RPMI7951 (cell line): ENCODE measurements at regions not wholly inside any gene's neighbourhood (a gene's known extent, or its start where the extent isn't known, plus 50 kb on each side); places are given as distances from the start of the nearest gene placed in this dataset.

Experiments used
- DNase-seq: peaks from one replicate; pipeline ENCODE4 v3.0.0-alpha.2; 2012; ENCODE audit warnings: low read depth

DNA sequence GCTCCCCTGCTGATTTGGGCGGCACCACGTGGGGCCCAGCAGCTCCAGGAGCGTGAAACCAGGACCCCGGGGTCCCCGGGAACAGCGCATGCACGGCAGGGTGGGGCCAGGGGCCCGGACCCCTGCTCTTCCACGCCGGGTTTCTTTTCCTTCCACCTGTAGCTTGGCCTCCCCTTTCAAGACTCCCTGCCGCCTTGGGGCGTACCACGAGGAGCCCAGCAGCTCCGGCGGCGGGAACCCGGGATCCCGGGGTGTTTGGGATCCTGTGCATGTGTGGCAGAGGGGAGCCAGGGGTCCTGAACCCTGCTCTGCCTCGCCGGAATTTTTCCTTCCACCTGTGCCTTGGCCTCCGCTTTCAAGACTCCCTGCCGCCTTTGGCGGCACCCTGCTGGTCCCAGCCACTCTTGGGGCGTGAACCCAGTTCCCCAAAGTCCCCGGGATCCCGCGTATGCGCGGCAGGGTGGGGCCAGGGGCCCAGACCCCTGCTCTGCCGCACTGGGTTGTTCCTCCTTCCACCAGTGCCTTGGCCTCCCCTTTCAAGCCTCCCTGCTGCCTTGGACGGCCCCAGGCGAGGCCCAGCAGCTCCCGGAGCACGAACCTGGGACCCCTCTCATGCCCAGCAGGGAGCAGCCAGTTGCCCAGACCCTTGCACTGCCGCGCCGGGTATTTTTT is 322.7 kb downstream of the ALG10 start:
- DNase-seq, result no peak

GRCh38 chr12:34345801-34346200 is 323.5 kb downstream of the ALG10 start:
- DNase-seq, result no peak

DNA sequence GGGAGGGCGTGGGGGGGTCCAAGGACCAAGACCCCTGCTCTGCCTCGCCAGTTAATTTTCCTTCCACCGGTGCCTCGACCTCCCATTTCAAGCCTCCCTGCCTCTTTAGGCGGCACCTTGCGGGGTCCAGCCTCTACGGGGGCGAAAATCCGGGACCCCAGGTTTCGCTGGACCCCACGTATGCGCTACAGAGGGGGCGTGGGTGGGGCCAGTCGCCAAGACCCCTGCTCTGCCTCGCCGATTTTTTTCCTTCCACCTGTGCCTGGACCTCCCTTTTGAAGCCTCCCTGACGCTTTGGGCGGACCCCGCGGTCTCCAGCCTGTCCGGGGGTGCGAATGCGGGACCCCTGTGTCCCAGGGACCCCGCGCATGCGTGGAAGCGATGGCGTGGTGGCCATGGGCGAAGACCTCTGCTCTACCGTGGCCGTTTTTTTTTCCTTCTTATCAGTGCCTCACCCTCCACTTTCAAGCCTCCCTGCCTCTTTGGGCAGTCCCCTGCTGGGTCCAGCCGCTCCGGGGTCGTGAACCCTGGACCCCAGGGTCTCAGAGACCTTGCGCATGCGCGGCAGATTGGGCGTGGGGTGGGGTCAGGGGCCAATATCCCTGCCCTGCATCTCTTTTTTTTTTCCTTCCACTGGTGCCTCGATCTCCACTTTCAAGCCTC is 324.2 kb downstream of the ALG10 start:
- no peak for DNase-seq

- no peak for DNase-seq
Observed at GRCh38 chr12:34347367-34347766, 325.1 kb downstream of the ALG10 start.

DNA sequence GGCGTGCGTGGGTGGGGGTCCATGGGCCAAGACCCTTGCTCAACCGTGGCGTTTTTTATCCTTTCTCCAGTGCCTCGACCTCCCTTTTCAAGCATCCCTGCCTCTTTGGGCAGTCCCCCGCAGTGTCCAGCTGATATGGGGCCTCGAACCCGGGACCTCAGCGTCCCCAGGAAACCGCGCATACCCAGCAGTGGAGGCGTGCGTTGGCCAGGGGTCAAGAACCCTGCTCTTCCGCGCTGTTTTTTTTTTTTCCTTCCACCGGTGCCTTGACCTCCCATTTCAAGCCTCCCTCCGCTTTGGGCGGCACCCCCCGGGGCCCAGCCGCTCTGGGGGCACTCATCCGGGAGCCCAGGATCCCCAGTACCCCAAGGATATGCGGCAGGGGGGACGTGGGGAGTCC is 325.8 kb downstream of the ALG10 start:
- DNase-seq, result no peak

GRCh38 chr12:34348836-34349672 is 326.8 kb downstream of the ALG10 start:
- no peak for DNase-seq

GRCh38 chr12:34349673-34349961 is 327.3 kb downstream of the ALG10 start:
- no peak for DNase-seq

DNA sequence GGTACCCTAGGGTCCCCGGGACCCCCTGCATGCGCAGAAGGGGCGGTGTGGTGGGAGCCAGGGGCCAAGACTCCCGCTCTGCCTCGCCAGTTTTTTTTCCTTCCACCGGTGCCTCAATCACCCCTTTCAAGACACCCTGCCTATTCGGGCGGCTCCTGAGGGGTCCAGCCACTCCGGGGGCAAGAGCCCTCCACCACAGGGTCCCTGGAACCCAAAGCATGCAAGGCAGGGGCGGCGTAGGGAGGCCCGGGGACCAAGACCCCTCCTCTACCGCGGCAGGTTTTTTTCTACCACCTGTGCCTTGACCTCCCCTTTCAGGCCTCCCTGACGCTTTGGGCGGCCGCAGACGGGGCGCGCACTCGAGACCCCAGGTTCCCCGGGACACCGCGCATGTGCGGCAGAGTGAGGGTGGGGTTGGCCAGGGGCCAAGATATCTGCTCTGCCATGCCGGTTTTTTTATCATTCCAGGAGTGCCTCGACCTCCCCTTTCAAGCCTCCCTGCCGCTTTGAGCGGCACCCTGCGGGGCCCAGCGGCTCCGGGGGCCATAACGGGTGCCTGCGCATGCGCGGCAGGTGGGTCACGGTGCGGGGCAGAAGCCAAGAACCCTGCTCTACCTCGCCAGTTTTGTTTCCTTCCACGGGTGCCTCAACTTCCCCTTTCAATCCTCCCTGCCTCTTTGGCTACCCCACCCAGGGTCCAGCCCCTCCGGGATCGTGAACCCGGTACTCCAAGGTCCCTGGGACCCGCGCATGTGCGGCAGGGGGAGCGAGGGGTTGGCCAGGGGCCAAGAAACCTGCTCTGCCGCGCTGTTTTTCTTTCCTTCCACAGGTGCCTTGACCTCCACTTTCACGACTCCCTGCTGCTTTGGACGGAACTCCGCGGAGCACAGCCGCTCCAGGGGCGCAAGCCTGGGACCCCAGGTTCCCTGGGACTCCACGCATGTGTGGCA is 328.1 kb downstream of the ALG10 start:
- DNase-seq, result no peak

- DNase-seq, result no peak
Observed at GRCh38 chr12:34352098-34352497, 329.8 kb downstream of the ALG10 start.

DNA sequence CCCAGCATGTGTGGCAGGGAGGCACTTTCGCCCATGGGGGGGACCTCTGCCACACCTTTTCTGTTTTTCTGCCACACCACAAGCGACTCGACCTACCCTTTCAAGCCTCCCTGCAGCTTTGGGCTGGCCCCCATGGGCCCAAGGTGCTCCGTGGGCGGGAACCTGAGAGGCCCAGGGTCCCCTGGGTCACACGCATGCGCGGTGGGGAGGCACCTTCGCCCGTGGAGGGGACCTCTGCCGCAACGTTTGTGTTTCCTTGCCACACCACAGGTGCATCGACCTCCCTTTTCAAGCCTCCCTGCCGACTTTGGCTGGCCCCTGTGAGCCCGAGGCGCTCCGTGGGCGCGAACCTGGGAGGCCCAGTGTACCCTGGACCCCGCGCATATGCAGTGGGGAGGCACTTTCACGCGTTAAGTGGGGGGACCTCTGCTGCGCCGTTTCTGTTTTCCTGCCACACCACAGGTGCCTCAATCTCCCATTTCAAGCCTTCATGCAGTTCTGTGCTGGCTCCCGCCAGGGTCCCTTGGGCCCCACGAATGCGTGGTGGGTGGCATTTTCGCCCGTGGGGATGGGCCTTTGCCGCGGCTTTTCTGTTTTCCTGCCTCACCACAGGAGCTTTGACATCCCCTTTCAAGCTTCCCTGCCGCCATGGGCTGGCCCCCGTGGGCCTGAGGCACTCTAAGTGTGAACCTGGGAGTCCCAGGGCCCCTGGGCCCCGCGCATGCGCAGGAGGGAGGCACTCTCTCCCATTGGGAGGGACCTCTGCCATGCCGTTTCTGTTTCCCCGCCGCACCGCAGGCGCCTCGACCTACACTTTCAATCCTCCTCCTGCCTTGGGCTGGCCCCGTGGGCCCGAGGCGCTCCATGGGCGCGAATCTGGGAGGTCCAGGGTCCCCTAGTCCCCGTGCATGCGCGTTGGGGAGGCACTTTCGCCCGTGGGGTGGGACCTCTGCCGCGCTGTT is 332.2 kb downstream of the ALG10 start:
- DNase-seq, result peak; percentile 48

- no peak for DNase-seq
Observed at GRCh38 chr12:34356233-34356987, 334.1 kb downstream of the ALG10 start.

GRCh38 chr12:34357791-34358190 is 335.5 kb downstream of the ALG10 start:
- no peak for DNase-seq

- DNase-seq, result no peak
Observed at GRCh38 chr12:34358198-34358597, 335.9 kb downstream of the ALG10 start.

GRCh38 chr12:34361721-34362316 is 339.5 kb downstream of the ALG10 start:
- no peak for DNase-seq

DNA sequence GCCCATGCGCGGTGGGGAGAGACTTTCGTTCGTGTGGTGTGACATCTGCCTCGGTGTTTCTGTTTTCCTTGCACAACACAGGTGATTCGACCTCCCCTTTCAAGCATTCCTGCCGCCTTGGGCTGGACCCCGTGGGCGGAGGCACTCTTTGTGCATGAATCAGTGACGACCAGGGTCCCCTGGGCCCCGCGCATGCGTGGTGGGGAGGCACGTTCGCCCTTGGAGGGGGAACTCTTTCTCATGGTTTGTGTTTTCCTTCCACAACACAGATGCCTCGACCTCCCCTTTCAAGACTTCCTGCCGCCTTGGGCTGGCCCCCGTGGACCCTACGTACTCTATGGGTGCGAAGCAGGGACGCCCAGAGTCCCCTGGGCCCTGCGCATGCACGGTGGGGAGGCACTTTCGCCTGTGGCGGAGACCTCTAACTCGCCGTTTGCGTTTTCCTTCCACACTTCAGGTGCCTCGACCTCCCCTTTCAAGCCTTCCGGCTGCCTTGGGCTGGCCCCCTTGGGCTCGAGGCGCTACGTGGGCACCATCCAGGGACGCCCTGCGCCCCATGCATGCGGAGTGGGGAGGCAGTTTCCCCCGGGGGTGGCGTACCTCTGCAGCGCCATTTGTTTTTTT is 340.9 kb downstream of the ALG10 start:
- DNase-seq, result no peak

GRCh38 chr12:34368079-34368478 is 345.8 kb downstream of the ALG10 start:
- no peak for DNase-seq

- no peak for DNase-seq
Observed at GRCh38 chr12:34371050-34371449, 348.8 kb downstream of the ALG10 start.

- DNase-seq, result no peak
Observed at GRCh38 chr12:34372003-34372402, 349.7 kb downstream of the ALG10 start.

- no peak for DNase-seq
Observed at GRCh38 chr12:34373926-34374325, 351.6 kb downstream of the ALG10 start.
